IMR-90 (cell line): ENCODE measurements at regions not wholly inside any gene's neighbourhood (a gene's known extent, or its start where the extent isn't known, plus 50 kb on each side); places are given as distances from the start of the nearest gene placed in this dataset.

ENCODE experiments used
- CEBPB ChIP-seq: IDR thresholded peaks from 2 replicates; pipeline ENCODE4 v1.6.1; 2012; ENCODE audit warnings: low read depth, low read length, improper control_type of control experiment
- CTCF ChIP-seq: conservative IDR thresholded peaks from 2 replicates; pipeline ENCODE4 v1.5.1; 2012; ENCODE audit warnings: mild to moderate bottlenecking, low read depth, low read length, improper control_type of control experiment
- MAFK ChIP-seq: IDR thresholded peaks from 2 replicates; pipeline ENCODE4 v1.6.1; 2012; ENCODE audit warnings: low read depth, low read length, improper control_type of control experiment
- MAZ ChIP-seq: IDR thresholded peaks from 2 replicates; pipeline ENCODE4 v1.6.1; 2012; ENCODE audit warnings: low read depth, mild to moderate bottlenecking, low read length, improper control_type of control experiment, moderate library complexity, borderline replicate concordance
- POLR2A ChIP-seq: IDR thresholded peaks from 2 replicates; pipeline ENCODE4 v1.6.1; 2012; ENCODE audit warnings: mild to moderate bottlenecking, low read depth, low read length
- RAD21 ChIP-seq: IDR thresholded peaks from 2 replicates; pipeline ENCODE4 v1.6.1; 2012; ENCODE audit warnings: low read length, improper control_type of control experiment
- RCOR1 ChIP-seq: IDR thresholded peaks from 2 replicates; pipeline ENCODE4 v1.6.1; 2012; ENCODE audit warnings: mild to moderate bottlenecking, low read length, improper control_type of control experiment; ENCODE audit not compliant: insufficient replicate concordance
- SMC3 ChIP-seq: fragments of 150-350 bp; IDR thresholded peaks from 2 replicates; pipeline ENCODE4 v1.6.1; 2016; ENCODE audit warnings: low read depth, mild to moderate bottlenecking, antibody characterized with exemption, low read length, moderate library complexity
- USF2 ChIP-seq: fragments of 150-350 bp; IDR thresholded peaks from 2 replicates; pipeline ENCODE4 v1.6.1; 2017; ENCODE audit warnings: mild to moderate bottlenecking, antibody characterized with exemption, low read length, low read depth

GRCh38 chr5:27639005-27639612, 600.7 kb upstream of the CDH9 start:
- TF ChIP-seq CTCF (no peak), SMC3 (no peak), CEBPB (no peak), POLR2A (no peak), RCOR1 (no peak), USF2 (no peak), MAFK (no peak), RAD21 (no peak), MAZ (no peak)
